GM19023 (cell line): ENCODE measurements at regions not wholly inside any gene's neighbourhood (a gene's known extent, or its start where the extent isn't known, plus 50 kb on each side); places are given as distances from the start of the nearest gene placed in this dataset.

Experiments used
- ATAC-seq: cut with Tn5 transposase; IDR thresholded peaks from one replicate; pipeline ENCODE4 v1.9.1; 2021; ENCODE audit warnings: mild to moderate bottlenecking, moderate library complexity; ENCODE audit not compliant: unreplicated experiment

DNA sequence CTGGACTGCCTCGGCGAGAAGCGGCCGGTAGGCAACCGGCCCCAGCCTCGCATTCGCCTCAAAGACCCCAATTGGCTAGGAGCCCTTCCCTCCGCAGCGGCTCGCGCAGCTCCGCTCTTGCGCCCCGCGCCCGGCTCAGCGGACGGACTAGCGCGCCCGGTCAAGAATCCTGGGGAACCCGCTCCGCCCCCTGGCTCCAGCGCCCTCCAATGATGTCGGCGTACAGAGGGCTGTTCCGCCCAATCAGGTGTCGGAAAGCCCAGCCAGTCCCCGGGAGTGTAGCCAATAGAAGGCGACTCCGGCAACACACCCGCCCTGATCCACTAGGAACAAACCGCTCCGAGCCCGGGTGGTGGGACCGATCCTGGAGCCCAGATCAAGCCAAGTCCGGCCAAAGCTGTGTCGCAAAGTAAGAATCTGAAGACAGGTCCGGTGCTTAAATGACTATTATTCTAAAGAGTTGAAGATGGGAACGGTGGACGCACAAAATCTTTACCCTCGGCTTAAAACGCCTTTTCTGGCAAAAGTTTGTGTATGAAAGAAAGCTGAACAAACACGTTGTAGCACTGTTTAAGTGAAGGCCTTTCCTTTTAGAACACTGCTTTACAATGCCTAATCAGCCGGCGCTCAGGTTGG is 132.2 kb downstream of the OGFRL1 start:
- ATAC-seq = peak; percentile 92

DNA sequence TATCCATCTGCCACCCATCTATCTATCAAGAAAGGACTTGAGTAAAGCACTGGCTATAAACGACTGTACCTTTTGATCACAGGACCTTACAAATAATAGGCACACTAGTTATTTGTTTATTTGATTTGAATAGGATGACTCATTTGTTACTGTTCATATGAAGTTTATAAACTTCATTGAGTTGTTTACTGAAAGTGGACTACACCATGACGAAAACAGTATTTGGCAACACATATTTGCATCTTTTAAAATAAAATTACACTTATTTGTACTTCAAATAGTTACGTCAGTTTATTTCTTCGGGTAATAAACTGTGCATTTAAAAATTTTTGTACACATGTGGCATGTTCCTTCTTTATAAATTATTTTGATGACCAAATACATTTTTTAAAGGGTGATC is 133.0 kb downstream of the OGFRL1 start:
- ATAC-seq = no peak

- ATAC-seq = no peak
These were observed 141.4 kb downstream of the OGFRL1 start for GRCh38 chr6:71430018-71430417.

DNA sequence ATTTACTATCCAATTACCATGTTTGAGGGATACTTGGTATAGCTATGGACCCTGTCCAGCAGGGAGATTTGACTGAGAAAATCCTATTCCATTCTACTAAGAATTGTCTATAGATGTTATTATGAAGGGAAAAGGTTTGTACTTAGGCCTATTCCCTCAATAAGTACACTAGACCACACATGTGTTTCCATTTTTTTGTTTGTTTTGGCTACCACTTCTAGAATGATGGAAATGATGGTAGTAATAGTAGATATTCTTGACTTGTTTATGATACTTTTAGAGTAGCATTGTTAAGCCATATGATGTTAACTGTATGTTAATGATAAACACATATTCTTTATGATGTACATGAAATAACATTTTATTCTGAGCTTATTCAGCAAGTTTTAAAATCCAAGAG is 144.8 kb downstream of the OGFRL1 start:
- ATAC-seq = no peak

DNA sequence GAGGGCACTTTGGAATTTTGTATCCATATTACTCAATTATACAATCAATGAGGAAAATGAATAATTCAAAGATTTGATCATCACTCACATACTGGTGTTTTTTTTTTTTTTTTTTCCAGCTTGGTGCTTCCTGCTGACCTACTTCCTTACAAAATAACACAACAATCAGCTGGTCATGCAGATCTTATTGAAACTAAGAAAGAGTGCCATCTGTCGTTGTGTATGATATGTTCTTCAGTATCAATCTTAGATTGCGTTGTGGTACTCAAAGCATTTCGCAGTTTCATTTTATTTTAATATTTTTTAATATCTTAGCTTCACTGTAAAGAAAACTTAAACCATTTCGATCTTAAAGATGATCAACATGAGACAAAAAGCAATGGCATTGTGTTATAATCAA is 155.6 kb downstream of the OGFRL1 start:
- ATAC-seq = no peak

DNA sequence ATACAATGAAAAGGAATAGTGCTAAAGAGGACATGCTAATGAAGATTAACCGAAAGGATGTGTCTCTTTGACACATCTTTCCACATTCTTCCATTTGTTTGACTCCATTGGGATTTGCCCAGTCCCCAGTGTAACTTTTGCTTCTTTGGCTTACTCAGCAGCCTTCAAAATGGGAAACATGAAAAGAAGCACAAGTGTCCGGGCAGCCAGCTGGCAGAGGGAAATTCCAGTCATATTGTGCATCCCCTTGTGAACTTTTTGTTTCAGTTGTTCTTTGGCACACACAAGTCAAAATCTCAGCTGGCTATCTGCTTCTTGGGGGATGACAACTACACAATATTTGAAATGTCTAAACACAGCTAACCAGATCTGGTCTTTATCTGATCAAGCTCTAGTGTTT is 157.4 kb downstream of the OGFRL1 start:
- peak; percentile 49 for ATAC-seq

- peak; percentile 63 for ATAC-seq
These were observed 157.9 kb downstream of the OGFRL1 start for GRCh38 chr6:71446470-71446869.

GRCh38 chr6:71452697-71453370 is 164.2 kb downstream of the OGFRL1 start:
- ATAC-seq = no peak

DNA sequence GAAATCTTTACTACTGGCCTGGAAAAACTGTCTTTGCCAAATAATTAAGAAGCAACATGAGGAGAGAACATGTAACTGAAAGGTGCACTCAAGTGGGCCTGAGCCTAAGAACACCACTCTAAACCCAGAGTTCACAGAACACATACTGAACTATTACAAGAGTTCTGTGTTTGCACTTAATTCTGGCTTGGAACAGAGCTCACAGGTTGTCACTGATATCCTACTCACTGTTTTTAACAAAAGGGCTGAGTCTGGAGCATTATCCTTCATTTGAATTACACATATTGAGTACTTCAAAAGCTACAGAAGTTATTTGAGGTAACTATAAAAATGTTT is 164.7 kb downstream of the OGFRL1 start:
- ATAC-seq = no peak

- ATAC-seq = no peak
These were observed 165.4 kb downstream of the OGFRL1 start for GRCh38 chr6:71454056-71454455.

DNA sequence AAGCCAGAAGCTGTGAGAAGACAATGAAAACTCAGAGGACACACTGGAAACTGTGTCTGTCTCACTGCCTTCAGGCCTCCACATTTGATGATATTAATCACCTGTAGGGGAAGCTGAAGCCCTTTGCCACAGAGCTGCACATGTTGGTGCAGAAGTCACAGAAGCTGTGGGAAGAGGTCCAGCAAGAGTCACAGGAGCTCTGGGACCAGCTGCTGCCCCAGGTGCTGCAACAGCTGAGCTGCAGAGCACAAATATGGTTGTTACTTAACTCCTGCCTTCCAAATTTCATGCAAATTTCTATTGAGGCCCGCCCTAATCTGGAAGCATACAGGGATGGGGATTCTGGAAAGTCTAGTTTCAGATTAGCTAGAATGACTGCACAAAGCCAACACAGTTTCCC is 169.3 kb downstream of the OGFRL1 start:
- ATAC-seq = no peak

GRCh38 chr6:71459162-71459561 is 170.6 kb downstream of the OGFRL1 start:
- ATAC-seq = no peak

DNA sequence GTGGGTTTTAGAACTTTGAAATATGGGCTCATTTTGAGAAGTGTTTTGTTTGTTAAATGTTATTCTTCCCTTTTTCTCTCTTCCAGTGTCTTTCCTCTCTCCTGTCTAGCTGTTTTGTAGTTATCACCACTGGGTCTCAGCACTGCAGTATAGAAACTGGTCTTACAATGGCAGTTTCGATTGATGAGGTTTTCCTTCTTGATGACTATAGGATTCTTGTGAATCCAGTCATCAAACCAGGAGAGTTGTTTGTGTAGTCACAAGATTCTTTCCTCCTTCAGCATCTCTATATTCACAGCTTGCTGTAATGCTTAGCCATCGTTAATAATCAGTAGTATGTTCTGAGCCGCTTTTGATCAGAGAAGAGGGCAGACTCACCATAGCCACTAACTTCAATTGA is 172.3 kb downstream of the OGFRL1 start:
- ATAC-seq = no peak

DNA sequence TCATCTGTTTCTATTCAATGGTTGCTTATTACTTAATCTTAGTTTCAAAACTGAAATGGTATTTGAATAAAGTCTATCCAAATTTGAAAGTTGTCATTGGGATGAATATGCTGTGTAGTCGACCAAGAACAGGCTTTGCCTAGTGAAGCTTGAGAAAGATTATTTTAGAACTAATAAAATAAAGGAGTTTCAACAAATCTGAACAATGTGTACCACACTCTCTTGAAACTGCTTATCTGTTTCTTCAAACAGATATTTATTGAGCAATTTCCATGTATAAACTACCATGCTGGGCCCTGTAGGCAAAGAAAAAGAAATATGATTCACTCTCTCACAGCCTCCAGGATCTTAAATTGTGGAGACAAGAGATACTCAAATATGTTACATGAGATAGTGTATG is 174.4 kb downstream of the OGFRL1 start:
- ATAC-seq = no peak

- ATAC-seq = no peak
These were observed 176.5 kb downstream of the OGFRL1 start for GRCh38 chr6:71465096-71465495.

DNA sequence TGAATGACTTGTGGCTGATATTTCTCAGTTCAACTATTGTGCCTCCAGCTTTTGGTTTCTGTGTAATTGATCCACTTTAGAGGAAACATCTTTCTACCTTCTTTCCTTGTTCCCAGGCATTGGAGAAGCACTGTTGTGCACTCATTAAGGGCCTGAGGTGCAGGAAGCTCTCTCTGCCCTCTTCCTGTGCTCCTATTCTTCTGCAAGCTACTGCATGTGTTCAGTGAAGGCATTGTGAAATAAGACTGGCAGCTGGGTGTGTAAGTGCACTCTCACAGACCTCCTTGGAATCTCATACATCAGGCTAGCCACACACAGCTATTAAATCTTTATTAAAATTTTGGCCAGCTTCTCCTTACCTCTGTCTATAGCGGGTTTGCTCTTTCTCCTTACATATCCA is 177.8 kb downstream of the OGFRL1 start:
- no peak for ATAC-seq

GRCh38 chr6:71468038-71468437 is 179.4 kb downstream of the OGFRL1 start:
- ATAC-seq = no peak

- no peak for ATAC-seq
These were observed 180.5 kb downstream of the OGFRL1 start for GRCh38 chr6:71468841-71469700.

- no peak for ATAC-seq
These were observed 183.1 kb downstream of the OGFRL1 start for GRCh38 chr6:71471718-71472117.

GRCh38 chr6:71473926-71474325 is 185.3 kb downstream of the OGFRL1 start:
- no peak for ATAC-seq

GRCh38 chr6:71474942-71475341 is 186.3 kb downstream of the OGFRL1 start:
- no peak for ATAC-seq

- no peak for ATAC-seq
These were observed 187.8 kb downstream of the OGFRL1 start for GRCh38 chr6:71476371-71476770.
